SKM-1 (cell line): ENCODE measurements at regions not wholly inside any gene's neighbourhood (a gene's known extent, or its start where the extent isn't known, plus 50 kb on each side); places are given as distances from the start of the nearest gene placed in this dataset.
A peak's percentile ranks its signal among the peaks of the same experiment; 100 is the strongest.

ENCODE experiments used
- DNase-seq: peaks from one replicate; lab custom pipeline; 2025; ENCODE audit not compliant: unreplicated experiment; lab: John Stamatoyannopoulos, UW

DNA sequence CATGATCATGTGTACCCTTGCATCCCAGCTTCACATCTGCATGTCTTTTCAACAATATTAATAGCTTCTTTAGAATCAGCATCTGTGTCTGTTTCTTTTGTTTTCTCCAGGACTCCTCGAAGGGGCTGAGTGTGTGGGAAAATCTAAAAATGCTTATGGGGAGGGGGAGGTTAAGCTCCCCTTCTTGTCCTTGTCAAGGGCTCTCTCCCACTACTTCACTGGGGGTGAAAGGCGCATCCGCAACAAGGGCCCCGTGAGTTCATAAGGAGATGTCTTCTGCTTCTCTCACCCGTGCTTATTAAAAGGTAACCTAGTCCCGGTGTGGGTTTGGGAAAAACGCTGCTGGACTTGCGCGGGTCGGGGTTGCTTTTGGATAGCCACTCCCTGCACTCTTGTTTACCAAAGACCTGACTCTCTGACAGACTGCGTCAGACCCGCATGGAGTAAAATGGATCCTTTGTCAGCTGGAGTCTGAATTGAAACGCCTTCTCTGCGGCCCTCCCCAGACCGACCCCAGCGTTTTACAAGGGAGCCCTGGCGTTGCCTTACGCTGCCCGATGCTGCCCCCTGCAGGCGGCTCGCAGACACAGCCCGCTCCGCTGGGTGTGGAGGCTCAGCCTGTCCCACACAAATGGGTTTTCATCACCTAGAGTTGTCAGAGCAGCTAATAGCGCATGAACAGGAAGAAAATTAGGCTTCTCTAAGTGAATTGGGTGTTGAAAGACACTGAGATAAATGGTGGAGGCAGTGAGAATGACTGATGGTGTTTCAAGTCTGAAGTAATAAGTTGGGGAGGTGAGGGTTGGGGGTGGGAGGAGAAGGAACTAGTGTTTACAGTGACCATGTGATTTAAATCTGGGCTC is 53.8 kb downstream of the IER5 start:
- DNase-seq, result peak; percentile 79

GRCh38 chr1:181143102-181143859 is 54.8 kb downstream of the IER5 start:
- DNase-seq, result no peak

GRCh38 chr1:181144238-181144637 is 55.7 kb downstream of the IER5 start:
- DNase-seq, result no peak

DNA sequence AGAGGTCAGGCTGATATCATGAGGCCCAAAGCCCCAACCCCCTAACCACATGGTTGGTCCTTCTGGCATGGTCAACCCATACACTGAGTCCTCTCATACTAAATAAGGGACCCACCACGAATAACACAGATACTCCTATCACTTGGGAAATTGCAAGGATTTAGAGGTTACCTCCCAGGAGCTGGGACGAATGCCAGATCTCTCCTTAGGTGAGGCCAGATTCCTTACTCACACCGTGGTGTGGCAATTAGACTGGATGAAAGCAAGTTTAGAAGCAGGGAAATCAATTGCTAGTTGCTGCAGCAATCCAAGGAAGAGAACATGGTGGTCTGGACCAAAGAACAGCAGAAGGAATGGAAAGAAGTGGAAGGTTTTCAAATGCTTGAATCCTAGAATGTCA is 60.1 kb downstream of the IER5 start:
- DNase-seq, result no peak

DNA sequence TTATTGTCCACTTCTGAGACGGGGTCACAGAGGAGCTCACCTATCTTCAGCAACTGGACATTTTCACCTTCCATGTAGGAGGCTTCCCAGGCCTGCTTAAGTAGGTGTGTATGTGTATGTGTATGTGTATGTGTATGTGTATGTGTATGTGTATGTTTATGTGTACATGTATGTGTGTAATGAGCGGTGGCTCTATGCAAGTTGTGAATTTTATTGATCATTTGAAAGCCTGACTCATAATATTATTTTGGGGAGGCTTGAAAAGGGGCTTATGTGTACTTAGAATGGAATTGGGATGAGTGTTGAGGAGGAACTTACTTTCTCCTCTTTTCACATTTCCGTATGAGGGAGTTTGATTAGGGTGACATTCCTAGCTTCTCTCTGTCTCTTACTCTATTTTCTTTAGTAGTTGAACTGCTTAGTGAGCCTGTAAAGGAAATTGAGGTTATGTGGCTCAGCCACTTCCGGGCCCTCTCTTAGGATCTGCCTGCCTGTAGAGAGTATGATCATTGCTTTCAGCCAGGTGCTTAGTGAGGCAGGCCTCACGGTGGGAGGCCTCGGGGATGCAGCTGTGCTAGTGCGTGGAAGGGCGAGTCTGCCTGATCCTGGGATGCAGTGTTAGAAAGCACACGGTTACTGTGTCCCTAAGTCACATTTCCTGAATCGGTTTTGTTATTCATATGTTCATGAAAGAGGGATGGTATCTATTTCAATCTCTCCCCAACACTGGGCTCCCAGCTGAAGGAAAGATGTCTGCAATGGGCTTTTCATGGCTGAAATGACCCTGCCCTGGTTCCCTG is 61.0 kb downstream of the IER5 start:
- DNase-seq, result peak; percentile 32

GRCh38 chr1:181150273-181150672 is 61.8 kb downstream of the IER5 start:
- no peak for DNase-seq

DNA sequence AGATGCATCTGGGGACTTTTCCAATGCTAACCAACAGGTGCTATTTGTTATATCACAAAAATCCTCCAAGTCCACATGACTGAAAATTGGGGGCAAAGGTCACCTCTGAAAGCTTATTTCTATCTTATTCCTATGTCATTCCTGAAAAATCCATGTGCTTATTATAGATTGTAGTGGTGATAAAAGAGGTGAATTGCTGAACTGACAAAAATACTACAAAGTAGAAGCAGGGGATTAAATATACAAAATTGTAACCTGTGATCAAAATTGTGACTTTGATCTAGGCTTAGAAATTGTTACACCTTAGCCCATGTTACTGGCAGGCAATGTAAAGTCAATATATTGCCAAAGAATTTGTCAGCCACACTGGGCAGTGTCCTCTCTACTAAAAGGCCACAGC is 62.3 kb downstream of the IER5 start:
- DNase-seq, result no peak

DNA sequence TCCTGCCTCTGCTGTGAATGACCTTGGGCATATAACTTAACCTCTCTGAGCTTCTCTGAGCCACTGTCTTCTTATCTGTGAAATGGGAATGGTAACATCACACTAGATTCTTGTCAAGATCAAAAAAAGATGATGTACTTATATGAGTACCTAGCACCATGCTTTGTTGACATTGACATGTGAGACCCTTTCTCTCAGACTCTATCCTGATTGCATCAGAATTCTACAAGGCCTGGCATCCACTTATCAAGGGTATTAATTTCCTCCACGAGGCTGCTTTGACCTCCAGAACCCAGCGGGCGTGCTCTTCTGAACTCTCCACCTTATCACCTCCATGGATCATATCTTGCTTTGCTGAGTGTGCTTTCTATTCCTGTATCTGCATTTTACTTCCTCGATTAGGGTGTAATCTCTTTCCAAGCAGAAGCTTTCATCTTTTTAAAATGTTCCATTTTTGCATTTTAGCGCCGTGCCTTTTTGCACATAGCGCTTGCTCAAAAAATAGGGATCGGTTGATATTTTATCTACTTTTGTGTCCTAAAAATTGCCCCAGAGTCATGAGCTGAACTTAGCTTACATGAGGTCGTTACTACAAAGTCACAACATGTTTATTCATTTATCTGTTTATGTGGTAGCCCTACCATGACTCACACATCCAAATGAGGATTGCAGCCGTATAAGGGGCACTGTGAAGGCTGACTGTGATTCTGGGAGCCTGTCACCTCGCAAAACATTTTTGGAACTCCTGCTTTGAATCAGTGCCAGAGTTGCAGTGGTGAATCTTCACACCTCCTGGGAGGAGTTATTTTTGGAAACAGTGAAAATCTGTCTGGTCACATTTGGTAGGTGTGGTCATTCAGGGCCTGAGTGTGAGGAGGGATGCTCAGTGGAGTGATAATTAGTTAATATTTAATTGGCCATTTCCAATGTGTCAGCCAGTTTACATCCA is 63.2 kb downstream of the IER5 start:
- DNase-seq, result no peak

DNA sequence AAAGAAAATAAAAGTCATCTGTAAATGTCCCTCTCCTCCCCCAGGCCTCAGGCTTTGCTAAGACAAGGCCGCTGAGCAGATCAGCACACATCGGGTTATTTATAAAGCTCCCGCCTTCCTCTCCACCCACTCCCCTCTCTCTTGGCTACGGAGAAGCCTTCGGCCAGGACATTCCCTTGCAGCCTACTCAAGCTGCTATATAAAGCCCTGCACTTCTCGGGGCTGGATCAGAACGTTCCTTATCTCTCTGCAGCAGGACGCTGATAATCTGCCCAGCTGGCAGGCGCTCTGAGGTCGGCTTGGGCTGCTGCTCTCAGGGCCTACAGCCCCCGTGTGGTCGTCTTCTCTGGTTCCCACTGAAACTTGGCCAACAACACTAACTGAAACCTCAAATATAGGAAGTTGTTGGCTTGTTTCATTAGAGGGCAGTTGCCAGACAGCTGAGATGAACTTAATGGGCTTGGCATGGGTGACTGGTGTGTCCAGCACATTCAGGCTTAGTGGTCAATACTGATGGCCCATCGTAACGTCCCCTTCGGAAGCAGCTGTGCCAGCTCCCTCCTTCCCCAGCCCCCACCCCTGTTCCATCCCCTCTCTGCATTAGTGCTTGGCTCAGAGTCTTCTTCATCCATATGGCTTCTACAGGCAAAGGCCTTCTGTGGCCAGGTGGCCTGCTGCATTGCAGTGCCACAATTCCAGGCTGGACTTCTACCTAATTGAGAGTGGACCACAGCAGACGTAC is 64.6 kb downstream of the IER5 start:
- peak; percentile 91 for DNase-seq

- no peak for DNase-seq
These were observed 65.1 kb downstream of the IER5 start for GRCh38 chr1:181153634-181153961.

GRCh38 chr1:181155339-181155738 is 66.8 kb downstream of the IER5 start:
- DNase-seq, result no peak

DNA sequence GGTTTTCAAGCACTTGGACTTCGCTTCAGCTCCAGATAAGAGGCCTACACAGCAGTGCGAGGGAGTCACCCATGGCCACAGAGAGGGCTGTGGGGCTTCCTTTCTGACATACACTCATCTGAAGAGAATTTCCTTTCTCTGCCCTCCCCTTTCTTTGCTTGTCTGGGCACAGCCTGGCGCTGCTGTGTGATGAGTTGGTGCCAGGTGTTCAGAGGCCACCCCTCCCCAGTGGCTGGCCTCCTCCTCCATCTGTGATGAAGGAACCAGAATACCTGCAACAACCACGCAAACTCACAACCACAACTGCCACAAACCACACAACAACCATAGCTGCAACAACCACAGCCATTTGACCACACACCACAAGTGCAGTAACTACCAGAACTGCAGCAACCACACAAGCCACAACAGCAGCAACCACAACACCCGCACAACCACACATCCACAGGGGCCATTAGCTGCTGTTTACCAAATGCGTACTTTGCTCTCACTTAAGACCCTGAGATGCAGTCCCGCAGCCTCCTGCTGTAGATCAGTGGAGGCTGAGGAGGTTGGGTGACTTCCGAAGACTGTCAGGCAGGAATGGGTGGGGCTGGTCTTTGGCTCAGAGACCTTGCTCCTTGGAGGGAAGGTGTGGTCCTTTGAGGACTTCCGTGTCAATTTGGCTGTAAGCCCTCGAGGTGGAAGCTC is 71.1 kb downstream of the IER5 start:
- DNase-seq, result no peak

GRCh38 chr1:181160322-181160721 is 71.8 kb downstream of the IER5 start:
- no peak for DNase-seq

- no peak for DNase-seq
These were observed 72.7 kb downstream of the IER5 start for GRCh38 chr1:181160998-181161870.

DNA sequence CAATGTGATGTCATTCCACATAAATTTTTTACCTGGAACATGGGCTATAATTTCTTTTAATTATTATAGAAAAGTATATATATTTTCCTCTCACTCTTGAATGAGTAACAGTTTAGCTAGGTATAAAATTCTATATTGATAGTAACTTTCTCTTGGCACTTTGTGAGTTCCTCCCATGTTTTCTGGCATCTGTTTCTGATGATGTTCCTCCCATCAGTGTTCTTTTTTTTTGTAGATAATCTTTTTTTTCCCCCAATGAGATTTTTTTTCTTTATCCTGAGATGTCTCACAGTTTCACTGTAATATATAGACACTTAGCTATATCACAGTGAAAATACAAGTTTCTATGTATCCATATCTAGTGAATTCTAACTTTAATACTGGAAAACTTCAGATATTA is 75.2 kb downstream of the IER5 start:
- no peak for DNase-seq

DNA sequence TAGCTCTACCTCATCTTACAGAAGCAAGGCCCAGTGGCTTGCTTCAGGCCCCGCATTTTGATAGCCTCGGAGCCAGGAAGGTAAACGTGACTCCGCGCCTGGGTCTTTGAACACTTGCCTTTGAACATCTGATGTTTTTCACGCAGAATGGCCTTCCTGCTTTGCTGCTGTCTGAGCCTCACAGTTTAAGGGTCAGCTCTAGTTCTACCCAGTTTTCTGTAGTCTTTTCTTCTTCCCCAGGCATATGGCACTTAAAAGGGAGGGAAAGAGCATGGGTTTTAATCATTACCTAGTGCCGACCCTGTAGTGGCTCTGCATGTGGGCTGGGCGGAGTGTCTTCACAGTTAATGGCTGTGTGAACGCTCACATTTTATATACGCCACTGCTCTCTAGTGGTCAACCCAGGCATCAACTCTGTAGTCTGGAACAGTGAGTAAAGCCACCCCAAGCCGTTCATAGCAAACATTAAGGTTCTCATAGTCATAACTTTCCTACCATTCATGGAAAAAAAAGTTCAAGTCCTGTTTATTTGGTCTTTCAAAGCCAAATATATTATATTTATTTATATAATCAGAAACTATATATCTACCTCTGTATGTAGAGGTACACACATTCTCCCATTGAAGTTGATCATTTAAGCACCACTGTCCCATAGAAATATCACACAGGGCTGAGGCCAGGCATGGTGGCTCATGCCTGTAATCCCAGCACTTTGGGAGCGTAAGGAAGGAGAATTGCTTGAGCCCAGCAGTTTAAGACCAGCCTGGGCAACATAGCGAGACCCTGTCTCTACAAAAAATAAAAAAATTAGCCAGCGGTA is 78.1 kb downstream of the IER5 start:
- peak; percentile 69 for DNase-seq

DNA sequence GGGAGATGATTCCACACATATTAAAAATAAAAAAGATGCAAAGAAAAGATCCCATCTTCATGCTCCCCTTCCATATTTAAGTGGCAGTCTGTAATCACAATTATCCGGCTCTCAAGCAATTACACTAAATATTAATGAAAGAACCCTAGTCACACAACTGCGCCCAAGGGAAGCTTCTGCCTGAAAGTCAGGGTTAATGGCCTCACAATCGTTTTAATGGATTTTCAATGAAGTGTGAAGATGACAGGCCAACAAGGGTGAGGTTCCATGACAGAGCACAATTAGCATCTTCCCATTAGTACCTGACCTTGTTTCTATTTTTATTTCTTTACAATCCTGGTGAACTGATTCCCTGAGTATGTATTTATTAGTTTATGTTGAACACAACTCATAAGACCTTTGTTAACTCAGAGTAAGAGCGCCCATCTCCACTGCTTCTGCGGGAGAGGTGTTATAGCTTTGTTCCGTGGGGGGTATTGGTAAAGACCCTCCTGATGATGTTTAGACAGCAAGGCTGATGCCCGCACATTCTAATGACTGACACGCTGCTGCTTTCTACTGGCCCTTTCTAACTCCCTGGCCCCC is 80.9 kb downstream of the IER5 start:
- no peak for DNase-seq
